KMS-11 (cell line): ENCODE measurements at regions not wholly inside any gene's neighbourhood (a gene's known extent, or its start where the extent isn't known, plus 50 kb on each side); places are given as distances from the start of the nearest gene placed in this dataset.

ENCODE experiments used
- H2AFZ ChIP-seq: fragments of 200-600 bp; sonication (generic); 2 replicates; pipeline ENCODE4 v1.6.1; 2016; ENCODE audit warnings: antibody characterized with exemption, mixed run types, low read depth
- H3K27ac ChIP-seq: fragments of 200-600 bp; sonication (generic); 2 replicates; pipeline ENCODE4 v1.6.1; 2016; ENCODE audit warnings: mild to moderate bottlenecking, mixed run types
- H3K27me3 ChIP-seq: fragments of 200-600 bp; sonication (generic); 2 replicates; pipeline ENCODE4 v1.6.1; 2017; ENCODE audit warnings: mild to moderate bottlenecking, low read depth, mixed run types, moderate library complexity; ENCODE audit not compliant: insufficient read depth
- H3K36me3 ChIP-seq: fragments of 200-600 bp; sonication (generic); 2 replicates; pipeline ENCODE4 v1.6.1; 2017; ENCODE audit warnings: mild to moderate bottlenecking, mixed run types; ENCODE audit not compliant: insufficient read depth
- H3K4me1 ChIP-seq: fragments of 200-600 bp; sonication (generic); 2 replicates; pipeline ENCODE4 v1.6.1; 2016; ENCODE audit warnings: mild to moderate bottlenecking, low read depth, mixed run types; ENCODE audit not compliant: poor library complexity, severe bottlenecking
- H3K4me2 ChIP-seq: fragments of 200-600 bp; sonication (generic); 2 replicates; pipeline ENCODE4 v1.7.0; 2016; ENCODE audit warnings: mild to moderate bottlenecking, mixed run types
- H3K4me3 ChIP-seq: fragments of 200-600 bp; sonication (generic); IDR thresholded peaks from 2 replicates; pipeline ENCODE4 v1.6.1; 2017; ENCODE audit warnings: low read depth, low read length, mixed read lengths; ENCODE audit not compliant: insufficient read depth
- H3K79me2 ChIP-seq: fragments of 200-600 bp; sonication (generic); 2 replicates; pipeline ENCODE4 v1.6.1; 2016; ENCODE audit warnings: low read depth, mixed run types; ENCODE audit not compliant: insufficient read depth
- H3K9ac ChIP-seq: fragments of 200-600 bp; sonication (generic); 2 replicates; pipeline ENCODE4 v1.6.1; 2016; ENCODE audit warnings: mild to moderate bottlenecking, mixed run types
- H4K20me1 ChIP-seq: fragments of 200-600 bp; sonication (generic); 2 replicates; pipeline ENCODE4 v1.6.1; 2016; ENCODE audit warnings: mild to moderate bottlenecking, mixed run types; ENCODE audit not compliant: insufficient read depth
- CTCF ChIP-seq: fragments of 200-600 bp; sonication (generic); conservative IDR thresholded peaks from 2 replicates; pipeline ENCODE4 v1.6.1; 2017; ENCODE audit warnings: low read depth, mild to moderate bottlenecking, antibody characterized with exemption, low read length, moderate library complexity, mixed read lengths

DNA sequence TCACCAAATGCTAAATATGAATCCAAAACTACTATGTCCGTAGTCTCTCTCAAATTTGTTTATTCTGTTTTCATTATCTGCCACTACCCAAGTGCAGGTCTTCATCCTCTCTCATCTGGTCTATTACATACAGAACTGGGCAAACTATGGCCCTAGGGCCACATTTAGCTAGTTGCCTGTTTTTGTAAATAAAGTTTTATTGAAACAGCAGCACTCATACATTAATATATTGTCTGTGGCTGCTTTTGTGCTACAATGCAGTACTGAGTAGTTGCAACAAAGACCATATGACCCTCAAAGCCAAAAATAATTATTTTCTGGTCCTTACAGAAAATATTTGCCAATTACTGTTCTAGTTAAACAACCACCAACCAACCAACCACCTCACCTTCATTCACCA lies 172.2 kb upstream of the NCKAP5 start:
- Histone ChIP-seq H3K79me2 (no peaks in the 10 kb centered on the region), H2AFZ (no peak overlapping the region), H3K4me2 (no peak overlapping the region), H3K4me3 (no peak overlapping the region), H4K20me1 (no peaks in the 10 kb centered on the region), H3K36me3 (no peaks in the 10 kb centered on the region), H3K9ac (no peak overlapping the region), H3K27ac (no peak overlapping the region), H3K27me3 (no peaks in the 10 kb centered on the region), H3K4me1 (no peaks in the 10 kb centered on the region)
- TF ChIP-seq CTCF: no peak

DNA sequence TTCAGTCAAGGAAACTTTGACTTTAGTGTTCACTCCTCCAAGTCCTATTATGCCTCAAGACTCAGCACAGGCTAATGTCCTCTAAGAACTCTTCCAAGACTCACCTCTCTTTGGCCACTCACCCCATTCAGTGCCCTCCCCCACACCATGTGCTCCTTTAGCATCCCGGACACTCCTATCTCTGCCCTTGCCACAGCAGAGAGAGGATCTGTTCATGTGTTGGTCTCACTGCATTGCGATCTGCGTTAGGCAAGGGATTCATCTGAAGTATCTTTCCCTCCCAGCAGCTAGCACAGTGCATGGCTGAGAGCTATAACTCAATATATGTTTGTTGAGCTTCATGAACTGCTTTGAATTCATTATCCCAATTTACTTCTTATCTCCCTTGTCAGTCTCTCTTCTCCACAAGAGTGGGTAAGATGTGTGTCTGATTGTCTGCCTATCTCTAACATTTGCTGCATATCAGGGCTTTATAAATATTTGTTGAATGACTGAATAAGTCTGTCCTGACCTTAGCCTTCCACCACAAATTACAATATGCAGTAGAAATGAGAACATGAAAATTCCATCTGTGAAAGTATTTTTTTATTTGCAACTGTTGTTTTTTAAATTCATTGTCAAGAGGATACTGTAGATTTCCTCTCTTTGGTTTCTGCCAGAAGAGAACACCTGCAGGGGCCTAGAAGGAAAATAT lies 179.9 kb upstream of the NCKAP5 start:
- H2AFZ ChIP-seq: no peak overlapping the region
- no peaks in the 10 kb centered on the region for H3K27me3 ChIP-seq
- H3K9ac ChIP-seq: no peak overlapping the region
- H3K79me2 ChIP-seq: no peaks in the 10 kb centered on the region
- no peak overlapping the region for H3K27ac ChIP-seq
- H3K4me3 ChIP-seq: no peak overlapping the region
- TF ChIP-seq CTCF: no peak
- H3K36me3 ChIP-seq: no peaks in the 10 kb centered on the region
- no peaks in the 10 kb centered on the region for H3K4me1 ChIP-seq
- no peaks in the 10 kb centered on the region for H4K20me1 ChIP-seq
- H3K4me2 ChIP-seq: no peak overlapping the region

GRCh38 chr2:133753665-133754064 lies 185.4 kb upstream of the NCKAP5 start:
- Histone ChIP-seq H3K4me3 (no peak overlapping the region), H3K79me2 (no peaks in the 10 kb centered on the region), H3K36me3 (no peaks in the 10 kb centered on the region), H3K4me1 (no peaks in the 10 kb centered on the region), H3K9ac (no peak overlapping the region), H4K20me1 (no peaks in the 10 kb centered on the region), H2AFZ (no peak overlapping the region), H3K27me3 (no peaks in the 10 kb centered on the region), H3K4me2 (no peak overlapping the region), H3K27ac (no peak overlapping the region)
- no peak for TF ChIP-seq CTCF

DNA sequence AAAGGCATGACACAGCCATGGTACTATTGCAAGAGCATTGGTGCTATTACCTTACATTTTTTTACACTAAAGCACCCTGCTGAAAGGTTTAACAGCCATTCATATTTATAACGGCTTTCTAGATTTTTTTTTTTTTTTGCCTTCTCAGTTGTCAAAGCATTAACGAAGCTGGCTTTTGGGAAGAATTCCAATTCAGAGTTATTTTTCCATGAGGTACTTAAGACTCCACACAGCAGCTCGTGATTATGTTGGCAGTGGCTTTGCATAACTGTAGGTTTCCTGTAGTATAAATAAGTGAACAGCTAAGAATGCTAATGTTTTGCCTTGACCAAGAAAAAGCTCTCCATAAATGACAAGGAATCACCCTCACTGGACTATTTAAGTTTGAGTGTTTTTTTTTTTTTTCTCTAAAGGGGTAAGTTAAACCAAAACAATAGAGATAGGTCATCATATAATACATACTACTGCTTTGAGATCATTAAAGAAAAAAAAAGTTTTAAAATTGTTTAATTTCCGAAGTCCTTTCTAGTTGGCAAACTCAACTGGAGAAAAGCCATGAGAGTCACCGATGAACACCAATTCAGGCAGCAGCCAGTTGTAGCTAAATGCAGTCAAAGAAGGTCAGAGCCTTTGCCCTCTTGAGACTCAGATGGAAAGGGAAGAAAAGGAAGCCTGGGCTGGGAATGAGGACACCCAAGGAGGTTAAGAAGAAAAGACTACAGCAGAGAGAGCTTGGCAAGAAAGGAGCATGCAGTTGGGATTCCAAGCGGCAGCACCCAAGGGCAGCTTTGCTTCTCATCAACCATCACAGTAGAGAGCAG lies 187.4 kb upstream of the NCKAP5 start:
- no peak overlapping the region for H3K27ac ChIP-seq
- no peak overlapping the region for H3K9ac ChIP-seq
- no peaks in the 10 kb centered on the region for H4K20me1 ChIP-seq
- H3K79me2 ChIP-seq: no peaks in the 10 kb centered on the region
- no peak for TF ChIP-seq CTCF
- H3K36me3 ChIP-seq: no peaks in the 10 kb centered on the region
- no peak overlapping the region for H2AFZ ChIP-seq
- no peaks in the 10 kb centered on the region for H3K4me1 ChIP-seq
- H3K4me2 ChIP-seq: no peak overlapping the region
- no peak overlapping the region for H3K4me3 ChIP-seq
- H3K27me3 ChIP-seq: no peaks in the 10 kb centered on the region
